HCEC 1CT (cell line): ENCODE measurements at regions not wholly inside any gene's neighbourhood (a gene's known extent, or its start where the extent isn't known, plus 50 kb on each side); places are given as distances from the start of the nearest gene placed in this dataset.
A peak's percentile ranks its signal among the peaks of the same experiment; 100 is the strongest.

Source experiments
- DNase-seq: peaks from one replicate; pipeline ENCODE4 v3.0.0-alpha.2; 2017

- DNase-seq = no peak
These were observed 140.5 kb downstream of the TOMM20 start for GRCh38 chr1:234988155-234988517.

GRCh38 chr1:234987415-234988154 lies 141.1 kb downstream of the TOMM20 start:
- peak; percentile 80 for DNase-seq

GRCh38 chr1:234986750-234987414 lies 141.8 kb downstream of the TOMM20 start:
- DNase-seq = peak; percentile 72

- DNase-seq = no peak
These were observed 142.9 kb downstream of the TOMM20 start for GRCh38 chr1:234985516-234986294.

- DNase-seq = no peak
These were observed 143.6 kb downstream of the TOMM20 start for GRCh38 chr1:234985007-234985370.

GRCh38 chr1:234983564-234984238 lies 144.9 kb downstream of the TOMM20 start:
- DNase-seq = no peak

- no peak for DNase-seq
These were observed 146.9 kb downstream of the TOMM20 start for GRCh38 chr1:234981758-234982157.

GRCh38 chr1:234980645-234981396 lies 147.8 kb downstream of the TOMM20 start:
- DNase-seq = peak; percentile 99

GRCh38 chr1:234980291-234980644 lies 148.4 kb downstream of the TOMM20 start:
- DNase-seq = no peak

- DNase-seq = no peak
These were observed 149.0 kb downstream of the TOMM20 start for GRCh38 chr1:234979296-234980279.

- DNase-seq = peak; percentile 97
These were observed 150.0 kb downstream of the TOMM20 start for GRCh38 chr1:234978397-234979295.

GRCh38 chr1:234977875-234978396 lies 150.7 kb downstream of the TOMM20 start:
- no peak for DNase-seq

GRCh38 chr1:234976861-234977680 lies 151.6 kb downstream of the TOMM20 start:
- no peak for DNase-seq

- no peak for DNase-seq
These were observed 152.4 kb downstream of the TOMM20 start for GRCh38 chr1:234975941-234976860.

- DNase-seq = peak; percentile 97
These were observed 153.3 kb downstream of the TOMM20 start for GRCh38 chr1:234975122-234975940.

- no peak for DNase-seq
These were observed 155.0 kb downstream of the TOMM20 start for GRCh38 chr1:234973426-234974250.
